Prostate gland (tissue), 2 donors: ENCODE measurements at regions not wholly inside any gene's neighbourhood (a gene's known extent, or its start where the extent isn't known, plus 50 kb on each side); places are given as distances from the start of the nearest gene placed in this dataset.

Source experiments
- CTCF ChIP-seq, 4 experiments: fragments of 200-600 bp in 2 of 4; fragments of 450-650 bp in 2 of 4; sonication (generic) in 2 of 4; IDR thresholded peaks; 1 replicate in 3 of 4; 2 replicates in 1 of 4; pipeline ENCODE4 v1.5.1; 2016 to 2019; ENCODE audit warnings: antibody characterized with exemption in 4 of 4, mild to moderate bottlenecking in 2 of 4, moderate library complexity in 2 of 4
- POLR2A ChIP-seq: fragments of 450-650 bp; IDR thresholded peaks from one replicate; pipeline ENCODE4 v1.6.1; 2016; ENCODE audit warnings: antibody characterized with exemption, mild to moderate bottlenecking
- POLR2AphosphoS5 ChIP-seq: sonication (generic); formaldehyde crosslinking; IDR thresholded peaks from one replicate; pipeline ENCODE4 v1.6.1; 2017; ENCODE audit warnings: antibody characterized with exemption

- TF ChIP-seq CTCF (IDR thresholded peaks at IDR 0.05) (no peak), POLR2A (no peak), POLR2AphosphoS5 (no peak)
Measured at GRCh38 chr3:35322070-35322469, 317.3 kb upstream of the ARPP21 start.
